ENCODE measurements at regions not wholly inside any gene's neighbourhood (a gene's known extent, or its start where the extent isn't known, plus 50 kb on each side); places are given as distances from the start of the nearest gene placed in this dataset.
A peak's percentile ranks its signal among the peaks of the same experiment; 100 is the strongest.

- TF ChIP-seq ELF4 (IDR thresholded peaks at IDR 0.05) (no peak), L3MBTL2 (conservative IDR thresholded peaks at IDR 0.05) (no peak), HDGF (IDR thresholded peaks at IDR 0.05; ENCODE audit: borderline replicate concordance) (no peak), FOXK2 (IDR thresholded peaks at IDR 0.05) (no peak), PKNOX1 (IDR thresholded peaks at IDR 0.05) (no peak), TARDBP (IDR thresholded peaks at IDR 0.05) (no peak), FOXA1 (IDR thresholded peaks at IDR 0.05) (no peak), FOXM1 (IDR thresholded peaks at IDR 0.05; ENCODE audit: borderline replicate concordance) (no peak), SUZ12 (IDR thresholded peaks at IDR 0.05) (no peak)
- no peak for DNase-seq (ENCODE audit: extremely low spot score)
- CTCF ChIA-PET, result no interaction called here
- POLR2A ChIA-PET, result interaction anchor here (0.7 kb wide), 1 partner anchor 33 kb away, joined by 3 read pairs; no protein-coding TSS in a partner anchor
These were observed 67.5 kb upstream of the COMTD1 start for GRCh38 chr10:75303045-75303777.

GRCh38 chr10:75302029-75302428 is 66.3 kb upstream of the COMTD1 start:
- TF ChIP-seq FOXK2 (IDR thresholded peaks at IDR 0.05) (no peak), ZNF384 (IDR thresholded peaks at IDR 0.05) (no peak), BHLHE40 (IDR thresholded peaks at IDR 0.05; ENCODE audit: borderline replicate concordance) (no peak), FOXM1 (IDR thresholded peaks at IDR 0.05; ENCODE audit: borderline replicate concordance) (no peak)
- DNase-seq (ENCODE audit: extremely low spot score), result no peak
- POLR2A ChIA-PET, result no interaction called here
- CTCF ChIA-PET, result no interaction called here

- ChIA-PET CTCF (interaction anchor here (0.6 to 4.0 kb wide), 4 partner anchors 18 to 99 kb away, joined by 3 to 22 read pairs (median 4); no protein-coding TSS in a partner anchor), POLR2A (interaction anchor here (0.6 to 9.4 kb wide), 11 partner anchors 18 to 297 kb away, joined by 3 to 178 read pairs (median 3); partner anchors contain the start of gene ZNF503)
- no peak for TF ChIP-seq TARDBP (IDR thresholded peaks at IDR 0.05)
- TF ChIP-seq PKNOX1 (IDR thresholded peaks at IDR 0.05), result no peak
- TF ChIP-seq ARNT (IDR thresholded peaks at IDR 0.05), result no peak
- TF ChIP-seq LEF1 (IDR thresholded peaks at IDR 0.05; ENCODE audit: borderline replicate concordance), result no peak
- TF ChIP-seq ZNF384 (IDR thresholded peaks at IDR 0.05), result no peak
- TF ChIP-seq FOXA1 (IDR thresholded peaks at IDR 0.05), result no peak
- TF ChIP-seq FOXK2 (IDR thresholded peaks at IDR 0.05), result no peak
- TF ChIP-seq HDGF (IDR thresholded peaks at IDR 0.05; ENCODE audit: borderline replicate concordance), result no peak
- TF ChIP-seq SP1 (IDR thresholded peaks at IDR 0.05), result no peak
- TF ChIP-seq ELF4 (IDR thresholded peaks at IDR 0.05), result no peak
- TF ChIP-seq NFRKB (IDR thresholded peaks at IDR 0.05), result no peak
- TF ChIP-seq BHLHE40 (IDR thresholded peaks at IDR 0.05; ENCODE audit: borderline replicate concordance), result no peak
- TF ChIP-seq SUZ12 (IDR thresholded peaks at IDR 0.05), result no peak
- no peak for DNase-seq (ENCODE audit: extremely low spot score)
These were observed 61.4 kb upstream of the COMTD1 start for GRCh38 chr10:75297021-75297599.

GRCh38 chr10:75295868-75296441 is 60.2 kb upstream of the COMTD1 start:
- TF ChIP-seq HDGF (IDR thresholded peaks at IDR 0.05; ENCODE audit: borderline replicate concordance), result no peak
- TF ChIP-seq L3MBTL2 (conservative IDR thresholded peaks at IDR 0.05), result no peak
- TF ChIP-seq LEF1 (IDR thresholded peaks at IDR 0.05; ENCODE audit: borderline replicate concordance), result no peak
- TF ChIP-seq BHLHE40 (IDR thresholded peaks at IDR 0.05; ENCODE audit: borderline replicate concordance), result no peak
- POLR2A ChIA-PET, result interaction anchor here (0.8 to 9.4 kb wide), 21 partner anchors 10 to 297 kb away, joined by 3 to 178 read pairs (median 4); partner anchors contain the start of genes VDAC2 and ZNF503
- no peak for DNase-seq (ENCODE audit: extremely low spot score)
- CTCF ChIA-PET, result interaction anchor here (0.6 to 4.0 kb wide), 4 partner anchors 14 to 100 kb away, joined by 3 to 22 read pairs (median 7); no protein-coding TSS in a partner anchor

- TF ChIP-seq ARNT (IDR thresholded peaks at IDR 0.05), result peak; percentile 89
- TF ChIP-seq LEF1 (IDR thresholded peaks at IDR 0.05; ENCODE audit: borderline replicate concordance), result peak; percentile 100
- no peak for TF ChIP-seq ELF4 (IDR thresholded peaks at IDR 0.05)
- no peak for TF ChIP-seq ZNF384 (IDR thresholded peaks at IDR 0.05)
- TF ChIP-seq FOXA1 (IDR thresholded peaks at IDR 0.05), result no peak
- TF ChIP-seq FOXM1 (IDR thresholded peaks at IDR 0.05; ENCODE audit: borderline replicate concordance), result peak; percentile 78; the same call in 1 of the 2 replicates
- TF ChIP-seq CTBP1 (IDR thresholded peaks at IDR 0.05; ENCODE audit: borderline replicate concordance), result peak; percentile 97
- TF ChIP-seq TARDBP (IDR thresholded peaks at IDR 0.05), result no peak
- TF ChIP-seq HDGF (IDR thresholded peaks at IDR 0.05; ENCODE audit: borderline replicate concordance), result no peak
- no peak for TF ChIP-seq SUZ12 (IDR thresholded peaks at IDR 0.05)
- no peak; the same call in 1 of the 2 replicates for TF ChIP-seq L3MBTL2 (conservative IDR thresholded peaks at IDR 0.05)
- TF ChIP-seq SP1 (IDR thresholded peaks at IDR 0.05), result no peak
- no peak for TF ChIP-seq FOXK2 (IDR thresholded peaks at IDR 0.05)
- no peak for TF ChIP-seq BHLHE40 (IDR thresholded peaks at IDR 0.05; ENCODE audit: borderline replicate concordance)
- peak; percentile 99 for TF ChIP-seq PKNOX1 (IDR thresholded peaks at IDR 0.05)
- DNase-seq (ENCODE audit: extremely low spot score), result peak; percentile 87
- CTCF ChIA-PET, result interaction anchor here (1.1 to 4.0 kb wide), 5 partner anchors 20 to 101 kb away, joined by 3 to 22 read pairs (median 3); no protein-coding TSS in a partner anchor
- POLR2A ChIA-PET, result interaction anchor here (0.8 to 9.4 kb wide), 21 partner anchors 9 to 957 kb away, joined by 3 to 178 read pairs (median 4); partner anchors contain the start of genes VDAC2 and ZNF503
These were observed 59.3 kb upstream of the COMTD1 start for GRCh38 chr10:75294866-75295701.
